H1 (cell line): ENCODE measurements at regions not wholly inside any gene's neighbourhood (a gene's known extent, or its start where the extent isn't known, plus 50 kb on each side); places are given as distances from the start of the nearest gene placed in this dataset.

Experiments used
- GTF2F1 ChIP-seq: IDR thresholded peaks from 2 replicates; pipeline ENCODE4 v1.6.1; 2012; ENCODE audit warnings: low read depth, low read length, improper control_type of control experiment, borderline replicate concordance
- HDAC2 ChIP-seq, 2 experiments: fragments of 300-600 bp in 1 of 2; sonication (generic) in 1 of 2; IDR thresholded peaks; 2 replicates each; pipeline ENCODE4 v1.6.1; 2011 to 2012; ENCODE audit warnings: low read depth in 2 of 2, low read length in 2 of 2, mild to moderate bottlenecking in 2 of 2, moderate library complexity in 2 of 2, borderline replicate concordance in 1 of 2, inconsistent platforms in 1 of 2
- RBBP5 ChIP-seq: IDR thresholded peaks from 2 replicates; pipeline ENCODE4 v1.7.1; 2012; ENCODE audit warnings: low read depth, mild to moderate bottlenecking, inconsistent platforms, low read length, moderate library complexity, borderline replicate concordance
- SP4 ChIP-seq: IDR thresholded peaks from 2 replicates; pipeline ENCODE4 v1.6.1; 2012; ENCODE audit warnings: low read length, inconsistent platforms

DNA sequence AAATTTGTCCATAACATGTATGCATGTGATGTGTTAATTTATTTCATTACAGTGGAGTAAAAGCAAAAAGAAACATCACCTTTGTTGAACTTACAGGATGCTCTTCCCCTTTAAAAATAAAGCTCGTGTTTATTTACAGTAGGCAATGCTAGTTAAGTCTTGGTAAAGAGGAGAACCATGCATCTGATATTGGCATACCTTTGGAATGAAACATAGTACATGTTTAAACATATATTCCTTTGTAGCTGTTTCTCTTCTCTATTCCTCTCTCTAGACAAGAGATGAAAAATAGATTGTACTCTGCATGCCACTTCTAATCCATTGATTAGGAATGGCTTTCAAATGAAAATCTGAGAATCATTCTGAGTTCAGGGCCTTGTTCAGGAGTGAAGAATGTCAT is 374.9 kb upstream of the CNTN4 start (continued):
- TF ChIP-seq SP4 (no peak), GTF2F1 (no peak), HDAC2 (IDR thresholded peaks at IDR 0.05; ENCODE audit: borderline replicate concordance in 1 of 2, low read depth in 2 of 2, low read length in 2 of 2) (no peak), RBBP5 (no peak)
